HepG2 (cell line): ENCODE measurements at regions not wholly inside any gene's neighbourhood (a gene's known extent, or its start where the extent isn't known, plus 50 kb on each side); places are given as distances from the start of the nearest gene placed in this dataset.

Experiments used
- ATAC-seq: fragments of 200-7000 bp; cut with Tn5 transposase; 3 replicates; pipeline ENCODE4 v1.9.1; 2020; ENCODE audit warnings: mild to moderate bottlenecking, moderate library complexity
- BruUV-seq: library from RNA; stranded (reverse); fragments of 400-500 nt; replicated peaks from 2 replicates; lab custom pipeline; 2021; lab: Mats Ljungman, UMichigan
- CTCF ChIA-PET: fragments of 300-600 bp; formaldehyde crosslinking; extraction: SDS; loops from one replicate; lab custom pipeline; 2021; ENCODE audit warnings: low total read pairs, inconsistent platforms, low intra/inter-chr PET ratio; lab: Yijun Ruan, JAX
- POLR2A ChIA-PET: fragments of 350-600 bp; sonication (Branson Sonifier 250); formaldehyde crosslinking; loops from one replicate; lab custom pipeline; 2020; ENCODE audit warnings: antibody characterized with exemption, inconsistent platforms; lab: Yijun Ruan, JAX
- DNase-seq: peaks from one replicate; pipeline ENCODE4 v3.0.0-alpha.2; 2015; ENCODE audit warnings: low spot score
- FAIRE-seq: peaks from 3 replicates; lab custom pipeline; 2011; peaks lifted over from hg19 to GRCh38; lab: Jason Lieb, UNC
- H2AFZ ChIP-seq: one replicate; pipeline ENCODE4 v1.6.1; 2011; ENCODE audit warnings: low read length, inconsistent platforms
- H3K27ac ChIP-seq: fragments of 300-600 bp; 3 replicates; pipeline ENCODE4 v1.8.0; 2011; ENCODE audit warnings: mixed run types, mild to moderate bottlenecking, mixed read lengths, low read length, inconsistent platforms; ENCODE audit not compliant: insufficient read depth; ENCODE audit errors: extremely low read length
- H3K27me3 ChIP-seq, 2 experiments: fragments of 200-600 bp in 1 of 2; 2 replicates in 1 of 2; 3 replicates in 1 of 2; pipeline versions ENCODE4 v1.6.0 to v1.8.0; 2011; ENCODE audit warnings: low read length in 2 of 2, mild to moderate bottlenecking in 2 of 2, moderate library complexity in 2 of 2, inconsistent platforms in 1 of 2; ENCODE audit not compliant: insufficient read depth in 2 of 2, control insufficient read depth in 1 of 2
- H3K36me3 ChIP-seq, 2 experiments: fragments of 200-600 bp in 1 of 2; replicated peaks in 1 of 2; 2 replicates in 1 of 2; 3 replicates in 1 of 2; pipeline versions ENCODE4 v1.5.1 to v1.8.0; 2011; ENCODE audit warnings: low read length in 2 of 2, inconsistent platforms in 1 of 2; ENCODE audit not compliant: insufficient read depth in 2 of 2, control insufficient read depth in 1 of 2
- H3K4me1 ChIP-seq: 2 replicates; pipeline ENCODE4 v1.5.1; 2012; ENCODE audit warnings: low read length, inconsistent platforms; ENCODE audit not compliant: insufficient read depth
- H3K4me2 ChIP-seq: 2 replicates; pipeline ENCODE4 v1.6.0; 2011; ENCODE audit warnings: low read depth, low read length, inconsistent platforms
- H3K4me3 ChIP-seq, 3 experiments: fragments of 200-600 bp in 1 of 3; sonication (generic), shearing (Covaris generic) in 1 of 3; replicated peaks in 1 of 3; 2 replicates each; pipeline ENCODE4 v1.5.1; 2011 to 2016; ENCODE audit warnings: low read length in 3 of 3, inconsistent platforms in 2 of 3, low read depth in 2 of 3, mild to moderate bottlenecking in 2 of 3, control low read depth in 1 of 3, mixed read lengths in 1 of 3; ENCODE audit not compliant: insufficient read depth in 1 of 3
- H3K79me2 ChIP-seq: one replicate; pipeline ENCODE4 v1.6.1; 2011; ENCODE audit warnings: low read length, inconsistent platforms; ENCODE audit not compliant: insufficient read depth
- H3K9ac ChIP-seq: 2 replicates; pipeline ENCODE4 v1.6.0; 2011; ENCODE audit warnings: mild to moderate bottlenecking, low read depth, low read length, inconsistent platforms; ENCODE audit not compliant: insufficient read depth
- H3K9me3 ChIP-seq: 2 replicates; pipeline ENCODE4 v1.5.1; 2012; ENCODE audit warnings: mild to moderate bottlenecking, low read length
- H4K20me1 ChIP-seq: 2 replicates; pipeline ENCODE4 v1.6.0; 2011; ENCODE audit warnings: inconsistent platforms, mild to moderate bottlenecking, low read length, moderate library complexity; ENCODE audit not compliant: insufficient read depth
- ATAD3A ChIP-seq: sonication (generic); formaldehyde crosslinking; IDR thresholded peaks from 2 replicates; pipeline ENCODE4 v1.4.0; 2020; ENCODE audit warnings: missing genetic modification reagents
- ATF7 ChIP-seq, 2 experiments: fragments of 450-650 bp in 1 of 2; sonication (generic) in 1 of 2; formaldehyde crosslinking in 1 of 2; IDR thresholded peaks; 2 replicates each; pipeline versions ENCODE4 v1.4.0 to v1.6.1; 2016 to 2020; ENCODE audit warnings: antibody characterized with exemption in 1 of 2, mild to moderate bottlenecking in 1 of 2, missing genetic modification reagents in 1 of 2
- GTF3A ChIP-seq: sonication (generic); formaldehyde crosslinking; conservative IDR thresholded peaks from 2 replicates; pipeline ENCODE4 v1.4.0; 2020; ENCODE audit warnings: mild to moderate bottlenecking, missing genetic modification reagents
- ZC3H4 ChIP-seq: sonication (generic); formaldehyde crosslinking; IDR thresholded peaks from 2 replicates; pipeline ENCODE4 v1.4.0; 2020; ENCODE audit warnings: missing genetic modification reagents, borderline replicate concordance
- ZNF337 ChIP-seq: sonication (generic); formaldehyde crosslinking; IDR thresholded peaks from 2 replicates; pipeline ENCODE4 v1.5.1; 2020; ENCODE audit warnings: missing genetic modification reagents, low read depth, mild to moderate bottlenecking, borderline replicate concordance
- ZNF354B ChIP-seq: sonication (generic); formaldehyde crosslinking; IDR thresholded peaks from 2 replicates; pipeline ENCODE4 v1.8.0; 2022; ENCODE audit warnings: mild to moderate bottlenecking, missing genetic modification reagents
- WGBS: methylation state at CpG from one replicate; pipeline ENCODE4 v1.1.6; 2017; ENCODE audit warnings: low lambda C conversion rate; 5-methylcytosine and 5-hydroxymethylcytosine counted together
- in situ Hi-C: cut with HindIII; loops from 2 replicates; pipeline ENCODE4 v1.10.0; 2017; ENCODE audit warnings: low pct_unique_long_range_greater_than_20kb; ENCODE audit not compliant: extremely low pct_ligation_motif_present
- intact Hi-C: fragments of 100-400 bp; cut with micrococcal nuclease; formaldehyde crosslinking; loops from one replicate; pipeline ENCODE4 v1.10.0; 2022; ENCODE audit not compliant: unreplicated experiment

DNA sequence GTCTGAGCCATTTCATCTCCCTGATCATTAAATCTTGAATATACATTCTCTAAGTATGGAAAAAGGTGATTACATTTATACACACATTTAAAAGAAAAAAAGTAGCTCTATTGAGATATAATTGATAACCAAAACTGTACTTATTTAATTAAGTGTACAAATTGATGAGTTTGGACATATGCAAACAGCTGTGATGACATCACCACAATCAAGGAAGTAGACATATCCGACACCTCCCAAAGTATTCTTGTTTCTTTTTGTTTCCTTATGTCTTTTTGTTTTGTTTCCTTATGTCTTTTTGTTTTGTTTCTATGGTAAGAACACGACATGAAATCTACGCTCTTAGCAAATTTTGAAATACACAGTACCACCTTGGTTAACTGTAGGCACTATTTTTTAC lies 1393.9 kb upstream of the MIR17HG start:
- intact Hi-C loops, result no loop called here
- no peak overlapping the region for H3K4me2 ChIP-seq

DNA sequence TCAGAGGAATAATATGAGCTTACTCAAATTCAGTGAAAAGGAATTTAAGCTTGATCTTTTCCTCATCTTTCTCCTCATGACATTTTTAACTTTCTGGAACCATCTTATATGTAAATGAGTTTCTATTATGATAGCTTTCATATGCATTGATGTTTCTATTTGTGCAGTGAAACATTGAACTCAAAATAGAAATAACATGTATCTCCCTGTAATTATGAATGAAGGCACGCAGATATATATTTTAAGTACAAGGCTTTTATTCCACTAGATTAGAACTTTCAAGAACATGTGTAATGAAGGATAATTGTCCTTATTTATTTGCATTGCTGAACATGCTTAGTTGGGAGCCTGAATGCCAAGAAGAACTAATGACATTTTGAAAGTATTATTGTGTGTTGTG lies 1391.7 kb upstream of the MIR17HG start:
- FAIRE-seq (no peak), DNase-seq (no peak), ATAC-seq (no peak)
- Histone ChIP-seq H2AFZ (no peak overlapping the region), H3K79me2 (no peaks in the 10 kb centered on the region), H3K9ac (no peak overlapping the region), H3K27ac (no peak overlapping the region), H3K4me1 (no peaks in the 10 kb centered on the region), H3K4me3 (no peak overlapping the region), H4K20me1 (no peaks in the 10 kb centered on the region), H3K9me3 (no peaks in the 10 kb centered on the region; the same call in 1 of the 2 replicates), H3K27me3 (no peaks in the 10 kb centered on the region), H3K36me3 (no peaks in the 10 kb centered on the region), H3K4me2 (no peak overlapping the region)
- no TSS peak for BruUV-seq
- intact Hi-C loops (no loop called here), in situ Hi-C loops (no loop called here)
- TF ChIP-seq ZNF337 (no peak), ATAD3A (no peak), GTF3A (CRISPR knock-in tag) (no peak), ZNF354B (CRISPR knock-in tag) (no peak)
- ChIA-PET CTCF (no interaction called here), POLR2A (no interaction called here)
- WGBS, result 3% methylated on average over 1 of the region's 1 CpG

More for the DNA sequence above, 1393.9 kb upstream of the MIR17HG start:
- FAIRE-seq, result no peak
- 19% methylated on average over 3 of the region's 3 CpGs for WGBS
- Histone ChIP-seq H3K27ac (no peak overlapping the region), H3K4me1 (no peaks in the 10 kb centered on the region), H2AFZ (no peak overlapping the region), H3K36me3 (no peaks in the 10 kb centered on the region), H3K27me3 (no peaks in the 10 kb centered on the region), H3K79me2 (no peaks in the 10 kb centered on the region), H3K4me3 (no peak overlapping the region), H4K20me1 (no peaks in the 10 kb centered on the region), H3K9ac (no peak overlapping the region), H3K9me3 (no peaks in the 10 kb centered on the region; the same call in 1 of the 2 replicates)
- TF ChIP-seq ZC3H4 (CRISPR knock-in tag), result no peak
- peak; percentile 54 for TF ChIP-seq ATF7 (IDR thresholded peaks at IDR 0.05)
- no peak for TF ChIP-seq ATF7 (CRISPR knock-in tag; IDR thresholded peaks at IDR 0.05)
- ChIA-PET CTCF (no interaction called here), POLR2A (no interaction called here)
- in situ Hi-C loops, result no loop called here
- no TSS peak for BruUV-seq
- DNase-seq, result no peak
- no peak for ATAC-seq
